Left lobe of liver (tissue), 2 donors: ENCODE measurements at regions not wholly inside any gene's neighbourhood (a gene's known extent, or its start where the extent isn't known, plus 50 kb on each side); places are given as distances from the start of the nearest gene placed in this dataset.
"Not testable (repeated sequence)": the region's sequence is repeated elsewhere in the genome, so short reads cannot be mapped to it uniquely, and the experiment has no call there.

Experiments used
- ATAC-seq: fragments of 200-7000 bp; cut with Tn5 transposase; one replicate; pipeline ENCODE4 v1.9.1; 2020; ENCODE audit warnings: mild to moderate bottlenecking, moderate library complexity
- DNase-seq: peaks from one replicate; pipeline ENCODE4 v3.0.0-alpha.2; 2020; ENCODE audit warnings: low spot score
- donor health status: DM: no; HTN: no; CAD: no; lungs with moderate emphysema.
- donor health status: DM: no; HTN: yes; CAD: no.

- DNase-seq (no peak), ATAC-seq (no peak)
Measured at GRCh38 chrX:150100261-150100660, 162.0 kb upstream of the EOLA2 start.

GRCh38 chrX:150118476-150118875 is 180.2 kb upstream of the EOLA2 start:
- DNase-seq (no peak), ATAC-seq (no peak)

- ATAC-seq: no peak
- DNase-seq: no peak
Measured at GRCh38 chrX:150119323-150119722, 181.0 kb upstream of the EOLA2 start.

- not testable (repeated sequence) for ATAC-seq, DNase-seq
Measured at GRCh38 chrX:150125045-150125444, 186.8 kb upstream of the EOLA2 start.

- DNase-seq (no peak), ATAC-seq (no peak)
Measured at GRCh38 chrX:150127216-150127615, 188.9 kb upstream of the EOLA2 start.

- DNase-seq (no peak), ATAC-seq (no peak)
Measured at GRCh38 chrX:150143721-150144440, 205.6 kb upstream of the EOLA2 start.

GRCh38 chrX:150146271-150146896 is 208.1 kb upstream of the EOLA2 start:
- DNase-seq (no peak), ATAC-seq (peak; percentile 40)

- DNase-seq: no peak
- no peak for ATAC-seq
Measured at GRCh38 chrX:150148749-150149672, 210.7 kb upstream of the EOLA2 start.

- ATAC-seq: no peak
Measured at GRCh38 chrX:150150076-150150779, 211.9 kb upstream of the EOLA2 start.

GRCh38 chrX:150150780-150151125 is 212.4 kb upstream of the MAMLD1 start:
- no peak for DNase-seq
- ATAC-seq: no peak

More at GRCh38 chrX:150150076-150150779, 211.9 kb upstream of the EOLA2 start:
- DNase-seq: no peak

GRCh38 chrX:150152036-150152435 is 211.1 kb upstream of the MAMLD1 start:
- DNase-seq (no peak), ATAC-seq (no peak)

GRCh38 chrX:150152546-150152945 is 210.6 kb upstream of the MAMLD1 start:
- no peak for DNase-seq
- ATAC-seq: no peak

GRCh38 chrX:150155436-150156035 is 207.6 kb upstream of the MAMLD1 start:
- no peak for ATAC-seq
- no peak for DNase-seq

GRCh38 chrX:150156615-150157014 is 206.5 kb upstream of the MAMLD1 start:
- DNase-seq: no peak
- ATAC-seq: no peak

GRCh38 chrX:150157291-150157690 is 205.8 kb upstream of the MAMLD1 start:
- DNase-seq (no peak), ATAC-seq (no peak)

GRCh38 chrX:150158554-150159332 is 204.4 kb upstream of the MAMLD1 start:
- no peak for ATAC-seq
- no peak for DNase-seq

GRCh38 chrX:150159537-150159936 is 203.6 kb upstream of the MAMLD1 start:
- DNase-seq (no peak), ATAC-seq (no peak)

GRCh38 chrX:150160656-150161055 is 202.5 kb upstream of the MAMLD1 start:
- ATAC-seq (no peak), DNase-seq (no peak)

- no peak for DNase-seq
- no peak for ATAC-seq
Measured at GRCh38 chrX:150161193-150161592, 201.9 kb upstream of the MAMLD1 start.

GRCh38 chrX:150162141-150162540 is 201.0 kb upstream of the MAMLD1 start:
- DNase-seq (no peak), ATAC-seq (no peak)
